ENCODE measurements at regions not wholly inside any gene's neighbourhood (a gene's known extent, or its start where the extent isn't known, plus 50 kb on each side); places are given as distances from the start of the nearest gene placed in this dataset.

DNA sequence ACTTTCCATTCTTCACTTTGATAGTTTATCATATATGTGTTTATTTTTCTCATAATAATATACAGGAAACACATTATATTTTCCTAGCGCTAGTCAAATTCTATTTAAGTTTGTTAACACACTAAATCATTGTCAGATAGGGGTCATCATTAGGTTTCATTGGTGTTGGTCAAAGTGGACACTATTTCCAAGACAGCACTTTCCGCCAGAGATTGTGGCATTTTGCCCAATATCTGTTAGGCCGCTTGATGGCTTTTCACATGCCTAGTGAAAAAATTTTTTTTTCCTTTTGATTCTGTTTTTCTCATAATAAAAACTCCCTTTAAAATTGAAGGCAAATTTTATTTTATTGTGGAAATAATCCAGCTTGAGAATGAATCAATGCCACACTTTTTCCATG is 495.4 kb upstream of the AKR1E2 start:
- no peak for TF ChIP-seq POLR2A (IDR thresholded peaks at IDR 0.05)
- TF ChIP-seq, protein P1, sequence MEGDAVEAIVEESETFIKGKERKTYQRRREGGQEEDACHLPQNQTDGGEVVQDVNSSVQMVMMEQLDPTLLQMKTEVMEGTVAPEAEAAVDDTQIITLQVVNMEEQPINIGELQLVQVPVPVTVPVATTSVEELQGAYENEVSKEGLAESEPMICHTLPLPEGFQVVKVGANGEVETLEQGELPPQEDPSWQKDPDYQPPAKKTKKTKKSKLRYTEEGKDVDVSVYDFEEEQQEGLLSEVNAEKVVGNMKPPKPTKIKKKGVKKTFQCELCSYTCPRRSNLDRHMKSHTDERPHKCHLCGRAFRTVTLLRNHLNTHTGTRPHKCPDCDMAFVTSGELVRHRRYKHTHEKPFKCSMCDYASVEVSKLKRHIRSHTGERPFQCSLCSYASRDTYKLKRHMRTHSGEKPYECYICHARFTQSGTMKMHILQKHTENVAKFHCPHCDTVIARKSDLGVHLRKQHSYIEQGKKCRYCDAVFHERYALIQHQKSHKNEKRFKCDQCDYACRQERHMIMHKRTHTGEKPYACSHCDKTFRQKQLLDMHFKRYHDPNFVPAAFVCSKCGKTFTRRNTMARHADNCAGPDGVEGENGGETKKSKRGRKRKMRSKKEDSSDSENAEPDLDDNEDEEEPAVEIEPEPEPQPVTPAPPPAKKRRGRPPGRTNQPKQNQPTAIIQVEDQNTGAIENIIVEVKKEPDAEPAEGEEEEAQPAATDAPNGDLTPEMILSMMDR (IDR thresholded peaks at IDR 0.05), result no peak
